ENCODE measurements at regions not wholly inside any gene's neighbourhood (a gene's known extent, or its start where the extent isn't known, plus 50 kb on each side); places are given as distances from the start of the nearest gene placed in this dataset.

DNA sequence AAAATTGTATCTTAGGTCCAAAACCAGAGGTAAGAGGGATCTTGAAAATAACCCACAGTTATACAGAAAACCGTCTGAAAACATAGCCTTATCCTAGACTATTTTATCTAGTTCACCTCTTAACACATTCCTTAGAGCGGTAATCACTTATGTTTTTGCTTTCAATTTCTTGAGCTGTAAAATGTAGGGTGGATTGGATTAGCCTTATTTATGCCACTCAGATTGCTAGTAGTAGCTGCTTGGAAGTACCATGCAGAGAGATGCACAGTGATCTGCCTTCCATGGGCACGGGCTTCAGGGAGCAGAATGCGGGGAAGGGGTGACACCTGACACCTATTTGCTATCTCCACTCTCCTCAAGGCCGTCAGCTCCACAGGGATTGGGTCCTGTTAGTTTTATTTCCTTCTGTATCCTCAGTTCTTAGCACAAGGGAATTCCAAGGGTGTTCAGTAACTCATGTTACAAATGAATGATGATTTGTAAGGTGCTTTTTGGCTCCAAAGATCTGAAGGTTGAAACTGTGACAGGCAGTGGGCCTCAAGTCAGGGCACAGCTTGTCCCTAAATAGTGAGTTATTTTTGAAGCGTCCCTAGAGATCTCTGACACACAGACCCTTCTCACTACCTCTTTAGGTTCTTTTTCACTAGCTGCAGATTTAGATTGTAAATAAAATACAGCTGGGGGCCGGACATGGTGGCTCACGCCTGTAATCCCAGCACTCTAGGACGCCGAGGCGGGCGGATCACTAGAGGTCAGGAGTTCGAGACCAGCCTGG is 64.0 kb upstream of the PMAIP1 start:
- no peak for TF ChIP-seq CTCF (IDR thresholded peaks at IDR 0.05; ENCODE audit: low read depth, low read length)
- TF ChIP-seq EZH2phosphoT487 (IDR thresholded peaks at IDR 0.05; ENCODE audit: low read depth): no peak
